ENCODE measurements at regions not wholly inside any gene's neighbourhood (a gene's known extent, or its start where the extent isn't known, plus 50 kb on each side); places are given as distances from the start of the nearest gene placed in this dataset.
"Not testable (repeated sequence)": the region's sequence is repeated elsewhere in the genome, so short reads cannot be mapped to it uniquely, and the experiment has no call there.

- no peak for DNase-seq
These were observed 1224.8 kb downstream of the JRKL start for GRCh38 chr11:97614606-97615005.

- DNase-seq = no peak
These were observed 1225.7 kb downstream of the JRKL start for GRCh38 chr11:97615546-97615945.

- no peak for DNase-seq
These were observed 1227.2 kb downstream of the JRKL start for GRCh38 chr11:97617031-97617430.

GRCh38 chr11:97620007-97620406 is 1230.2 kb downstream of the JRKL start:
- no peak for DNase-seq

- DNase-seq = no peak
These were observed 1231.5 kb downstream of the JRKL start for GRCh38 chr11:97621282-97621681.

- DNase-seq = no peak
These were observed 1233.0 kb downstream of the JRKL start for GRCh38 chr11:97622795-97623194.

- not testable (repeated sequence) for DNase-seq
These were observed 1246.9 kb downstream of the JRKL start for GRCh38 chr11:97636741-97637140.

GRCh38 chr11:97637701-97638100 is 1247.9 kb downstream of the JRKL start:
- DNase-seq = no peak

GRCh38 chr11:97638641-97639224 is 1248.9 kb downstream of the JRKL start:
- DNase-seq = no peak

- no peak for DNase-seq
These were observed 1252.2 kb downstream of the JRKL start for GRCh38 chr11:97641988-97642387.

GRCh38 chr11:97645736-97646135 is 1255.9 kb downstream of the JRKL start:
- DNase-seq = no peak

GRCh38 chr11:97656356-97656755 is 1266.5 kb downstream of the JRKL start:
- no peak for DNase-seq

- DNase-seq = no peak
These were observed 1268.0 kb downstream of the JRKL start for GRCh38 chr11:97657852-97658251.

GRCh38 chr11:97667057-97667456 is 1277.2 kb downstream of the JRKL start:
- DNase-seq = no peak

- peak; percentile 85 for DNase-seq
These were observed 1293.9 kb downstream of the JRKL start for GRCh38 chr11:97683733-97684132.

- DNase-seq = no peak
These were observed 1295.0 kb downstream of the JRKL start for GRCh38 chr11:97684486-97685439.

- DNase-seq = no peak
These were observed 1295.9 kb downstream of the JRKL start for GRCh38 chr11:97685695-97686094.

- no peak for DNase-seq
These were observed 1297.3 kb downstream of the JRKL start for GRCh38 chr11:97687111-97687510.

- no peak for DNase-seq
These were observed 1301.2 kb downstream of the JRKL start for GRCh38 chr11:97691061-97691460.

GRCh38 chr11:97702951-97703350 is 1313.1 kb downstream of the JRKL start:
- DNase-seq = no peak

GRCh38 chr11:97703851-97704250 is 1314.0 kb downstream of the JRKL start:
- DNase-seq = no peak

GRCh38 chr11:97705441-97705840 is 1315.3 kb upstream of the CNTN5 start:
- not testable (repeated sequence) for DNase-seq

GRCh38 chr11:97717922-97718321 is 1302.8 kb upstream of the CNTN5 start:
- DNase-seq = no peak

GRCh38 chr11:97722065-97722464 is 1298.7 kb upstream of the CNTN5 start:
- DNase-seq = no peak

Data from islet precursor cell (in vitro differentiated cells).